Adrenal gland (tissue), 9 donors: ENCODE measurements at regions not wholly inside any gene's neighbourhood (a gene's known extent, or its start where the extent isn't known, plus 50 kb on each side); places are given as distances from the start of the nearest gene placed in this dataset.

Experiments used
- DNase-seq, 7 donors: peaks; one replicate each; pipeline ENCODE4 v3.0.0-alpha.2; 2019 to 2020
- H3K27ac ChIP-seq, 5 donors: fragments of 200-600 bp; sonication (generic) in 4 of 5; 1 replicate in 3 of 5; 2 replicates in 2 of 5; pipeline versions ENCODE4 v1.5.1 to v1.8.0; 2016 to 2020; ENCODE audit warnings: mild to moderate bottlenecking in 1 of 5
- H3K27me3 ChIP-seq: fragments of 200-600 bp; 2 replicates; pipeline ENCODE4 v1.8.0; 2021
- H3K36me3 ChIP-seq, 2 donors: fragments of 200-600 bp; replicated peaks in 1 of 2; 1 replicate in 1 of 2; 2 replicates in 1 of 2; pipeline versions ENCODE4 v1.5.1 to v1.8.0; 2018 to 2022
- H3K4me1 ChIP-seq, 2 donors: fragments of 200-600 bp; replicated peaks in 1 of 2; 1 replicate in 1 of 2; 2 replicates in 1 of 2; pipeline versions ENCODE4 v1.5.1 to v1.8.0; 2018 to 2021
- H3K4me3 ChIP-seq, 4 donors: fragments of 200-600 bp; sonication (generic) in 3 of 4; one replicate each; pipeline ENCODE4 v1.5.1; 2016 to 2018
- H3K9me3 ChIP-seq, 3 donors: fragments of 200-600 bp; sonication (generic) in 1 of 3; replicated peaks in 1 of 3; 1 replicate in 2 of 3; 2 replicates in 1 of 3; pipeline versions ENCODE4 v1.5.1 to v1.8.0; 2016 to 2021
- POLR2A ChIP-seq, 2 donors: fragments of 450-650 bp; IDR thresholded peaks; one replicate each; pipeline ENCODE4 v1.6.1; 2017; ENCODE audit warnings: antibody characterized with exemption in 2 of 2, mild to moderate bottlenecking in 2 of 2, moderate library complexity in 1 of 2
- WGBS, 4 donors: extraction: QIAGEN DNeasy Blood & Tissue Kit in 2 of 4; methylation state at CpG; one replicate each; pipeline versions ENCODE4 v1.1.5 to v1.1.7; 2013 to 2017; 5-methylcytosine and 5-hydroxymethylcytosine counted together
- intact Hi-C, 2 donors: fragments of 100-400 bp; cut with DNase I; formaldehyde crosslinking; loops; one replicate each; pipeline versions ENCODE4 v1.14.1 to v1.15.0; 2022 to 2023
- TF ChIP-seq, protein P1 (sequence below), 6 experiments: fragments of 450-650 bp in 4 of 6; fragments of 200-600 bp in 2 of 6; sonication (generic) in 1 of 6; IDR thresholded peaks; 1 replicate in 5 of 6; 2 replicates in 1 of 6; pipeline versions ENCODE4 v1.5.1 to v1.8.0; 2016 to 2021; ENCODE audit warnings: antibody characterized with exemption in 6 of 6, mild to moderate bottlenecking in 2 of 6, moderate library complexity in 1 of 6
- donor health status: healthy with polysubstance abuse.
- donor health status: Bipolar disorder and iron deficiency.
- donor health status: DM: yes; HTN: yes; CAD: no.
- donor health status: DM: no; HTN: no; CAD: no.
- donor health status: DM: no; HTN: no; CAD: no.

- Histone ChIP-seq H3K4me3 (no peak overlapping the region), H3K9me3 (no peaks in the 10 kb centered on the region), H3K27me3 (no peaks in the 10 kb centered on the region), H3K36me3 (no peaks in the 10 kb centered on the region), H3K27ac (no peak overlapping the region), H3K4me1 (no peaks in the 10 kb centered on the region)
- intact Hi-C loops = no loop called here
- 81 to 87% (median 83%) methylated on average over 9 of the region's 9 CpGs for WGBS, 4 donors
- TF ChIP-seq POLR2A (IDR thresholded peaks at IDR 0.05) = no peak
- TF ChIP-seq, protein P1, sequence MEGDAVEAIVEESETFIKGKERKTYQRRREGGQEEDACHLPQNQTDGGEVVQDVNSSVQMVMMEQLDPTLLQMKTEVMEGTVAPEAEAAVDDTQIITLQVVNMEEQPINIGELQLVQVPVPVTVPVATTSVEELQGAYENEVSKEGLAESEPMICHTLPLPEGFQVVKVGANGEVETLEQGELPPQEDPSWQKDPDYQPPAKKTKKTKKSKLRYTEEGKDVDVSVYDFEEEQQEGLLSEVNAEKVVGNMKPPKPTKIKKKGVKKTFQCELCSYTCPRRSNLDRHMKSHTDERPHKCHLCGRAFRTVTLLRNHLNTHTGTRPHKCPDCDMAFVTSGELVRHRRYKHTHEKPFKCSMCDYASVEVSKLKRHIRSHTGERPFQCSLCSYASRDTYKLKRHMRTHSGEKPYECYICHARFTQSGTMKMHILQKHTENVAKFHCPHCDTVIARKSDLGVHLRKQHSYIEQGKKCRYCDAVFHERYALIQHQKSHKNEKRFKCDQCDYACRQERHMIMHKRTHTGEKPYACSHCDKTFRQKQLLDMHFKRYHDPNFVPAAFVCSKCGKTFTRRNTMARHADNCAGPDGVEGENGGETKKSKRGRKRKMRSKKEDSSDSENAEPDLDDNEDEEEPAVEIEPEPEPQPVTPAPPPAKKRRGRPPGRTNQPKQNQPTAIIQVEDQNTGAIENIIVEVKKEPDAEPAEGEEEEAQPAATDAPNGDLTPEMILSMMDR (IDR thresholded peaks at IDR 0.05) = no peak
- no peak for DNase-seq
Observed at GRCh38 chr16:87166321-87166720, 150.9 kb downstream of the C16orf95 start.

- no peaks in the 10 kb centered on the region for H3K27me3 ChIP-seq
- no peak overlapping the region for H3K4me3 ChIP-seq
- no peaks in the 10 kb centered on the region for H3K36me3 ChIP-seq
- intact Hi-C loops = no loop called here
- TF ChIP-seq POLR2A (IDR thresholded peaks at IDR 0.05) = no peak
- TF ChIP-seq, protein P1 (IDR thresholded peaks at IDR 0.05) = no peak
- H3K4me1 ChIP-seq = no peaks in the 10 kb centered on the region
- H3K9me3 ChIP-seq = no peaks in the 10 kb centered on the region
- WGBS, 4 donors = 67 to 100% (median 76%) methylated on average over 1 of the region's 1 CpG
- no peak overlapping the region for H3K27ac ChIP-seq
- DNase-seq = no peak
Observed at GRCh38 chr16:87166934-87167333, 150.3 kb downstream of the C16orf95 start.

DNA sequence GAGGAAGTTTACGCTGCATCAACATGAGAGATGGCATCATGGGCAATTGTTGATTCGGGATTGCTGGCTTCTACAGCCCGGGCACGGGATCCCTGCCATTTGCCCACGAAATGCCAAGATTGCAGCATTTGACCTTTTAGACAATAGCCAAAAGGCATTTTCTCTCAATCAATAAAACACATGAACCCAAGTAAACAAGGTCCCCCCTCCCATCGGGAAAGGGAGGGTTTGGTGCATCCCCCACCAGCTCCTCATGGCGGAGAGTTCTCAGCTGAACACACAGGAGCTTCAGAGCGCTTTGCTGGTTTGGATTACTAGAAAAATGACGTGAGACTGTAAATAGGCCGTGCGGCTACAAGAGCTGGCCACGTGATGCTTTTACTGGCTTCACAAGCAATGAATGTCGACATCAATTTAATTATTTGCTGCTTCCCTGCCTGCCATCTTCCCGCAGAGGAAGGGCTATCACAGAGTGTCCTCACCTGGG, 147.6 kb downstream of the C16orf95 start:
- DNase-seq = no peak
- Histone ChIP-seq H3K9me3 (no peaks in the 10 kb centered on the region), H3K27ac (no peak overlapping the region), H3K27me3 (no peaks in the 10 kb centered on the region), H3K36me3 (no peaks in the 10 kb centered on the region), H3K4me3 (no peak overlapping the region), H3K4me1 (no peaks in the 10 kb centered on the region)
- TF ChIP-seq POLR2A (IDR thresholded peaks at IDR 0.05) = no peak
- TF ChIP-seq, protein P1 (IDR thresholded peaks at IDR 0.05) = no peak
- intact Hi-C loops = no loop called here
- 71 to 81% (median 79%) methylated on average over 14 of the region's 14 CpGs for WGBS, 4 donors

DNA sequence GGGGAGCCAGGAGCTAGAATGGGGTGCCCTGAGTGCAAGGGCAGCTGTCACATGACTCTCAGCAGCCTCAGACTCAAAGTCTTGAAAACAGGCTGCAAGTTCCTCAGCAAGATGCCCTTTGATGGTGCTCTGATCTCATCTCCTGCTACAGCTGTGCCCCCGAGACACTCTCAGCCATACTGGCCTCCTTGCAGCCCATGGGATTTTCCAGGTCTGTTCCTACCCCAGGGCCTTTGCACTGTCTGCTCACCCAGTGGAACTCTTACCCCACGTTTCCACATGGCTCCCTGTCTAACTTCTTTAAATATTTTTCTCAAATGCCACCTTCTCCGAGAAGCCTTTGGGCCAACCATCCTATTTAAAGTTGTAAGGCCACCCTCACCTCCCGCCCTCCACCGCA, 146.9 kb downstream of the C16orf95 start:
- intact Hi-C loops = no loop called here
- Histone ChIP-seq H3K4me3 (no peak overlapping the region), H3K27me3 (no peaks in the 10 kb centered on the region), H3K9me3 (no peaks in the 10 kb centered on the region), H3K36me3 (no peaks in the 10 kb centered on the region), H3K4me1 (no peaks in the 10 kb centered on the region), H3K27ac (no peak overlapping the region)
- 83 to 93% (median 88%) methylated on average over 5 of the region's 5 CpGs for WGBS, 4 donors
- no peak for DNase-seq
- TF ChIP-seq POLR2A (IDR thresholded peaks at IDR 0.05) = no peak

- Histone ChIP-seq H3K27ac (no peak overlapping the region), H3K27me3 (no peaks in the 10 kb centered on the region), H3K4me1 (no peaks in the 10 kb centered on the region), H3K4me3 (no peak overlapping the region), H3K36me3 (no peaks in the 10 kb centered on the region), H3K9me3 (no peaks in the 10 kb centered on the region)
- intact Hi-C loops = no loop called here
- no peak for TF ChIP-seq POLR2A (IDR thresholded peaks at IDR 0.05)
- TF ChIP-seq, protein P1 (IDR thresholded peaks at IDR 0.05) = no peak
- WGBS, 4 donors = 92 to 96% (median 95%) methylated on average over 11 of the region's 11 CpGs
- DNase-seq = no peak
Observed at GRCh38 chr16:87171723-87172122, 145.5 kb downstream of the C16orf95 start.
